CD4-positive, alpha-beta T cell treated with Interleukin-17A for 4 hours (primary cell): ENCODE measurements at regions not wholly inside any gene's neighbourhood (a gene's known extent, or its start where the extent isn't known, plus 50 kb on each side); places are given as distances from the start of the nearest gene placed in this dataset.
"Not testable (repeated sequence)": the region's sequence is repeated elsewhere in the genome, so short reads cannot be mapped to it uniquely, and the experiment has no call there.

ENCODE experiments used
- DNase-seq: peaks from one replicate; pipeline ENCODE4 v3.0.0-alpha.2; 2020; ENCODE audit warnings: mixed read lengths

- no peak for DNase-seq
These were observed 616.1 kb upstream of the RGMB start for GRCh38 chr5:98157368-98157767.

GRCh38 chr5:98158440-98158839 lies 615.0 kb upstream of the RGMB start:
- no peak for DNase-seq

GRCh38 chr5:98163796-98164493 lies 609.5 kb upstream of the RGMB start:
- DNase-seq, result no peak

GRCh38 chr5:98168871-98169270 lies 604.6 kb upstream of the RGMB start:
- DNase-seq, result no peak

GRCh38 chr5:98170994-98171393 lies 602.5 kb upstream of the RGMB start:
- DNase-seq, result no peak

GRCh38 chr5:98173334-98173733 lies 600.1 kb upstream of the RGMB start:
- DNase-seq, result no peak

GRCh38 chr5:98175474-98175873 lies 598.0 kb upstream of the RGMB start:
- no peak for DNase-seq

GRCh38 chr5:98179791-98180755 lies 593.4 kb upstream of the RGMB start:
- no peak for DNase-seq

- no peak for DNase-seq
These were observed 587.3 kb upstream of the RGMB start for GRCh38 chr5:98186128-98186527.

- no peak for DNase-seq
These were observed 585.5 kb upstream of the RGMB start for GRCh38 chr5:98187945-98188344.

GRCh38 chr5:98190344-98190743 lies 583.1 kb upstream of the RGMB start:
- not testable (repeated sequence) for DNase-seq

GRCh38 chr5:98193921-98194760 lies 579.3 kb upstream of the RGMB start:
- no peak for DNase-seq

GRCh38 chr5:98200726-98201541 lies 572.5 kb upstream of the RGMB start:
- DNase-seq, result no peak

- DNase-seq, result no peak
These were observed 568.7 kb upstream of the RGMB start for GRCh38 chr5:98204798-98205197.

GRCh38 chr5:98205691-98206461 lies 567.6 kb upstream of the RGMB start:
- no peak for DNase-seq

- no peak for DNase-seq
These were observed 566.9 kb upstream of the RGMB start for GRCh38 chr5:98206566-98206965.

- no peak for DNase-seq
These were observed 564.0 kb upstream of the RGMB start for GRCh38 chr5:98209418-98209817.

GRCh38 chr5:98214240-98215051 lies 559.0 kb upstream of the RGMB start:
- no peak for DNase-seq

- no peak for DNase-seq
These were observed 556.3 kb upstream of the RGMB start for GRCh38 chr5:98217138-98217537.

- no peak for DNase-seq
These were observed 554.6 kb upstream of the RGMB start for GRCh38 chr5:98218838-98219237.

- no peak for DNase-seq
These were observed 546.0 kb upstream of the RGMB start for GRCh38 chr5:98227489-98227888.
